ENCODE measurements at regions not wholly inside any gene's neighbourhood (a gene's known extent, or its start where the extent isn't known, plus 50 kb on each side); places are given as distances from the start of the nearest gene placed in this dataset.

GRCh38 chr17:77304746-77305473 is 164.1 kb downstream of the SEC14L1 start:
- Histone ChIP-seq H3K36me3 (no peaks in the 10 kb centered on the region), H3K27ac (no peak overlapping the region), H3K9me3 (no peaks in the 10 kb centered on the region), H3K27me3 (no peaks in the 10 kb centered on the region), H3K4me3 (no peak overlapping the region), H3K4me1 (no peaks in the 10 kb centered on the region)
- TF ChIP-seq POLR2AphosphoS5 (IDR thresholded peaks at IDR 0.05), result no peak
- no peak for TF ChIP-seq CTCF (IDR thresholded peaks at IDR 0.05)
- no peak for TF ChIP-seq POLR2A (IDR thresholded peaks at IDR 0.05)
- no peak for TF ChIP-seq EP300 (IDR thresholded peaks at IDR 0.05)
- WGBS, 2 donors, result 72 to 74% methylated on average over 14 to 21 of the region's 21 CpGs
- ATAC-seq (ENCODE audit: low FRiP score in 2 of 2) (no peak), DNase-seq (no peak)

DNA sequence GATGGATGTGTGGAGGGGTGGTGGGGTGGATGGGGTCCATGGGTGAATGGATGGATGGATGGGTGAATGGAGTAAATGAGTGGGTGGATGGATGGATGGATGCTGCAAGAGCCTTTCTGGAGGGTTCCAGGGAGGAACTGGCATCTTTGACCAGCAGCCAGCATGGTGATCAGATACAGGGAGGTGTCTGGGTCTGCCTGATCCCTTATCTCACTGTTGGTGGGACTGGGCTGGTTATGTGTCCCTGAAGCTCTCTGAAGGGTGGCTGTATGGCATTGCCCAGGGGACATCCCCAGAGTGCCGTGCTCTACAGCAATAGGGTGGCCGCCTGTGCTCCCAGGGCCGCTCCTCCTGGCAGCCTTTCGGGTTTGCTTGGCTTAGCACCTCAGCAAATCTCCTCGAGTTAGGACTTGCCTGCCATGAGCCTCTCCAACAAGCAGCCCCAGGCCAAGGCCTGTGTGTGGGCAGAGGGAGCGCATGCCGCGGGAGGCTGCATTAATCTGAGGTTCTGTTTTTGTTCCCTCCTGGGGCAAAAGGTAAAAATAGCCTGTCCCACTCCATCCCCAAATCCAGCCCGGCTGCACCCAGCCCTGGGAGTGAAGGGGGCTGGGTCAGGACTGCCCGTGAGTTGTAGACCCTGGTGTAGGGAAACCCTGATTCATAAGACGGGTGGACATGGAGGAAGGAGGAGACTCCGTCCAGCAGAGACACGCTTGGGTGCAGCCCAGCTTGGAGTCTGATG is 165.4 kb downstream of the SEC14L1 start:
- Histone ChIP-seq H3K36me3 (no peaks in the 10 kb centered on the region), H3K27me3 (no peaks in the 10 kb centered on the region), H3K27ac (no peak overlapping the region), H3K4me3 (no peak overlapping the region), H3K9me3 (no peaks in the 10 kb centered on the region), H3K4me1 (no peaks in the 10 kb centered on the region)
- ATAC-seq (ENCODE audit: low FRiP score in 2 of 2) (no peak), DNase-seq (no peak)
- WGBS, 2 donors, result 74 to 91% methylated on average over 7 to 13 of the region's 13 CpGs
- no peak for TF ChIP-seq EP300 (IDR thresholded peaks at IDR 0.05)
- TF ChIP-seq POLR2A (IDR thresholded peaks at IDR 0.05), result no peak
- TF ChIP-seq POLR2AphosphoS5 (IDR thresholded peaks at IDR 0.05), result no peak
- TF ChIP-seq CTCF (IDR thresholded peaks at IDR 0.05), result no peak

DNA sequence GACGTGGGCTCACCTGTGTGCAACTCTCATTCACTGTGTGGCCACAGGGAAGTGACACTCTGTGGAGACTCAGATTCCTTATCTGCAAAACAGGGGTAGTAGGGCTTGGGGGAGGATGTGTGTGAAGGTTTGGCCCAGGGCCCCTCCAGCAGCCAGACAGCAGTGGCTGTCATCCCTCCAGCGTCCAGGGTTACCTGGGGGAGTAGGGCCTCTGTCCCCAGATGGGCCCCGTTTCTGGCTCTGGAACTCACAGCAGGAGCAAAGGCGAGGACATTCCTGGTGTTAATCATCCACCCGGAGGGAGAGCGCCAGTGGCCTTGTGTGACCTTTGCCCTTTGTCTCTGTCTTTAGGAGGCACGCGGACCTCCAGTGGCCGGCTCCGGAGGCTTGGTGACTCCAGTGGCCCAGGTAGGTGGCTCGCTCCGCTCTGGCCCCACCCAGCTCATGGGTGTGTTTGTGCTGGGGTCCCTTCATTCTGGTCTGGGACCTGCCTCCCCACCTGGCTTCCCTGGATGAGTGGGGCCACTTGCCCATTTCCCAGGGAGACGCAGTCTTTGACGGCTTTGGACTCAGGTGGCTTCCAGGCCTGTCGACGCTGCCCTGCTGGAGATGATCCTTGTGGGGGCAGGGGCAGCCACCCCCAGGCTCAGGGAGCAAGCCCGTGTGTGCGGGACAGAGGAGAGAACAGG is 166.2 kb downstream of the SEC14L1 start:
- H3K4me1 ChIP-seq, result no peaks in the 10 kb centered on the region
- no peaks in the 10 kb centered on the region for H3K36me3 ChIP-seq
- no peaks in the 10 kb centered on the region for H3K27me3 ChIP-seq
- H3K27ac ChIP-seq, result no peak overlapping the region
- WGBS, 2 donors, result 87 to 94% methylated on average over 13 to 15 of the region's 18 CpGs
- H3K4me3 ChIP-seq, result no peak overlapping the region
- DNase-seq, result no peak
- ATAC-seq (ENCODE audit: low FRiP score in 2 of 2), result no peak
- TF ChIP-seq EP300 (IDR thresholded peaks at IDR 0.05), result no peak
- no peak for TF ChIP-seq CTCF (IDR thresholded peaks at IDR 0.05)
- TF ChIP-seq POLR2AphosphoS5 (IDR thresholded peaks at IDR 0.05), result no peak
- TF ChIP-seq POLR2A (IDR thresholded peaks at IDR 0.05), result no peak
- H3K9me3 ChIP-seq, result no peaks in the 10 kb centered on the region

DNA sequence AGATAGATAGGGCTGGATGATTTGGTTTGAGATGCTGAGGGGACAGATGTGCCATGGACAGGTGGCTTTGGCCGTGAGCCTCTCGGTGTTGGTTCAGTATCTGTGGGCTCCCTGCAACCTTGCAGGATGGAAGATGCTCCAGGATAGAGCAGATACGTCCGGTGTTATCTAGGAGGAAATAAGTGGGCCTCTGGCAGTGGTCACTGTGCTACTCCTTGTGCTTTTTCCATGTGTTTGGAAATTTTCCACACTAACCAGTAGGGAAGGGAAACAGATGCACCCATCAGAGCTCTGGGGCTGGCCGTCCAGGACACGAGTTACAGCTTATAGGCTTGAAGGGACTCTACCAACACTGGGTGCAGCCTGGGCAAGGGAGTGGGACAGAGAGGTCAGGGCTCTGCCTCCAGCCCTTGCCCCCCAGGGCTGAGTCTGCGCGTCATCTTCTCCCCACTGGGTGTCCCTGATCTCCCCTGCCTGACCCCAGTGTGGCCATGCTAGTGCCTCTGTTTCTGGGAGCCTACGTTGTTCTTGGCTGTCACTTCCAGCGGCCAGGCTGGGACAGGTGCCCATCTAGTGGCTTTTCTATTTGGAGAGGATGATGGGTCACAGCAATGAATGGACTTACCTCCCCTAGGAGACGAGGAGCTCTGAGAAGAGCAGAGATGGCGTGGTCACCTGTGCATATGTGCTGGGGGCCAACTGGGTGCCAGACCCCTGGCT is 166.9 kb downstream of the SEC14L1 start:
- WGBS, 2 donors, result 88 to 96% methylated on average over 7 to 12 of the region's 12 CpGs
- DNase-seq (no peak), ATAC-seq (ENCODE audit: low FRiP score in 2 of 2) (no peak)
- Histone ChIP-seq H3K4me3 (no peak overlapping the region), H3K27ac (no peak overlapping the region), H3K36me3 (no peaks in the 10 kb centered on the region), H3K27me3 (no peaks in the 10 kb centered on the region), H3K4me1 (no peaks in the 10 kb centered on the region), H3K9me3 (no peaks in the 10 kb centered on the region)
- TF ChIP-seq CTCF (IDR thresholded peaks at IDR 0.05), result no peak
- no peak for TF ChIP-seq POLR2A (IDR thresholded peaks at IDR 0.05)
- TF ChIP-seq POLR2AphosphoS5 (IDR thresholded peaks at IDR 0.05), result no peak
- TF ChIP-seq EP300 (IDR thresholded peaks at IDR 0.05), result no peak

Measured in upper lobe of left lung (tissue), 6 donors.